ENCODE measurements at regions not wholly inside any gene's neighbourhood (a gene's known extent, or its start where the extent isn't known, plus 50 kb on each side); places are given as distances from the start of the nearest gene placed in this dataset.

DNA sequence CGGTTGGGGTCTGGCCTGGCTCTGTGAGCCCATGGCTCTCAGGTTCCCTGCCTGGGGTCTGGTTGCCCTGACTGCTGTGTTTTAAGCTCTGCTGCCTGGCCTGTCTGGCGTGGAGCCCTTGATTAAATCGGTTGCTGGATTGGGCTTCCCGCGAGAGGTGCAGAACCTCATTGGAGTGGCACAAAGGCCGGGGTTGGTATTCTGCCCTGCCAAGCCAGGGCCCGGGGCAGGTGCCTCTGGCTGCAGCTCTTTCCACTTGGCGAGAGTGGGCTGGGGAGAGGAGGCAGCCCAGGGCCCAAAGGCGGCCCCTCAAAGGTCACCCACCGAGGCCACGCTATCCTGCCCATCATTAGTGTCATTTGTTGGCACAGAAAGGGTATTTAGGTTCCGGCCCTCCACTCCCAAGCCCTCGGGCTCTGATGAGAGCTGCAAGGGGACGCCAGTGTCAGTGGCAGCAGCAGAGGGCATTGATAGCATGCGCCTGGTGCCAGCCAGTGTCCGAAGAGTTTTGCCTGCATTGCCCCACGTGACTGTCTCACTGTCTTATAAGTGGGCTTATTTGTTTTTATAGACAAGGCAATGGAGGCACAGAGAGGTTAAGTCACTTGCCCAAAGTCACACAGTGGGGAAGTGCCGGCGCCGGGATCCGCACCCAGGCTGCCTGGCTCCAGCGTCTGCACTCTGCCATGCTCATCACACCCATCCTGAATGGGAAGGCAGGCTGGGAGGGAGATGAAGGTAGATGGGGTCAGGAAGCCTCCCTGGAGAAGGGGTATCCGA lies 68.0 kb upstream of the CIBAR2 start:
- Histone ChIP-seq H3K27me3 (ENCODE audit: control insufficient read depth, insufficient read depth, low read length) (peaks cover 3% of the 10 kb centered on the region), H3K9me3 (ENCODE audit: control insufficient read depth, insufficient read depth, low read length) (peaks cover 12% of the 10 kb centered on the region), H3K27ac (ENCODE audit: low read length) (no peak overlapping the region), H3K4me1 (ENCODE audit: control insufficient read depth, insufficient read depth, low read length) (no peaks in the 10 kb centered on the region), H3K36me3 (ENCODE audit: control insufficient read depth, insufficient read depth, low read length) (no peaks in the 10 kb centered on the region), H3K4me3 (ENCODE audit: low read length) (no peak overlapping the region)
- Mint-ChIP-seq H3K27ac (no peak overlapping the region), H3K4me3 (no peak overlapping the region), H3K36me3 (peaks cover 11% of the 10 kb centered on the region), H3K27me3 (ENCODE audit: low read depth in 2 of 2) (peaks cover 8 to 11% of the 10 kb centered on the region in 2 donors), H3K4me1 (no peaks in the 10 kb centered on the region), H3K9me3 (peaks cover 5 to 6% of the 10 kb centered on the region in 2 donors)
- no peak for DNase-seq
- ATAC-seq, result no peak
- WGBS (ENCODE audit: insufficient coverage), result 94% methylated on average over 21 of the region's 23 CpGs
- TF ChIP-seq, protein P1, sequence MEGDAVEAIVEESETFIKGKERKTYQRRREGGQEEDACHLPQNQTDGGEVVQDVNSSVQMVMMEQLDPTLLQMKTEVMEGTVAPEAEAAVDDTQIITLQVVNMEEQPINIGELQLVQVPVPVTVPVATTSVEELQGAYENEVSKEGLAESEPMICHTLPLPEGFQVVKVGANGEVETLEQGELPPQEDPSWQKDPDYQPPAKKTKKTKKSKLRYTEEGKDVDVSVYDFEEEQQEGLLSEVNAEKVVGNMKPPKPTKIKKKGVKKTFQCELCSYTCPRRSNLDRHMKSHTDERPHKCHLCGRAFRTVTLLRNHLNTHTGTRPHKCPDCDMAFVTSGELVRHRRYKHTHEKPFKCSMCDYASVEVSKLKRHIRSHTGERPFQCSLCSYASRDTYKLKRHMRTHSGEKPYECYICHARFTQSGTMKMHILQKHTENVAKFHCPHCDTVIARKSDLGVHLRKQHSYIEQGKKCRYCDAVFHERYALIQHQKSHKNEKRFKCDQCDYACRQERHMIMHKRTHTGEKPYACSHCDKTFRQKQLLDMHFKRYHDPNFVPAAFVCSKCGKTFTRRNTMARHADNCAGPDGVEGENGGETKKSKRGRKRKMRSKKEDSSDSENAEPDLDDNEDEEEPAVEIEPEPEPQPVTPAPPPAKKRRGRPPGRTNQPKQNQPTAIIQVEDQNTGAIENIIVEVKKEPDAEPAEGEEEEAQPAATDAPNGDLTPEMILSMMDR (IDR thresholded peaks at IDR 0.05), result no peak
- intact Hi-C loops (cut with micrococcal nuclease), result no loop called here

DNA sequence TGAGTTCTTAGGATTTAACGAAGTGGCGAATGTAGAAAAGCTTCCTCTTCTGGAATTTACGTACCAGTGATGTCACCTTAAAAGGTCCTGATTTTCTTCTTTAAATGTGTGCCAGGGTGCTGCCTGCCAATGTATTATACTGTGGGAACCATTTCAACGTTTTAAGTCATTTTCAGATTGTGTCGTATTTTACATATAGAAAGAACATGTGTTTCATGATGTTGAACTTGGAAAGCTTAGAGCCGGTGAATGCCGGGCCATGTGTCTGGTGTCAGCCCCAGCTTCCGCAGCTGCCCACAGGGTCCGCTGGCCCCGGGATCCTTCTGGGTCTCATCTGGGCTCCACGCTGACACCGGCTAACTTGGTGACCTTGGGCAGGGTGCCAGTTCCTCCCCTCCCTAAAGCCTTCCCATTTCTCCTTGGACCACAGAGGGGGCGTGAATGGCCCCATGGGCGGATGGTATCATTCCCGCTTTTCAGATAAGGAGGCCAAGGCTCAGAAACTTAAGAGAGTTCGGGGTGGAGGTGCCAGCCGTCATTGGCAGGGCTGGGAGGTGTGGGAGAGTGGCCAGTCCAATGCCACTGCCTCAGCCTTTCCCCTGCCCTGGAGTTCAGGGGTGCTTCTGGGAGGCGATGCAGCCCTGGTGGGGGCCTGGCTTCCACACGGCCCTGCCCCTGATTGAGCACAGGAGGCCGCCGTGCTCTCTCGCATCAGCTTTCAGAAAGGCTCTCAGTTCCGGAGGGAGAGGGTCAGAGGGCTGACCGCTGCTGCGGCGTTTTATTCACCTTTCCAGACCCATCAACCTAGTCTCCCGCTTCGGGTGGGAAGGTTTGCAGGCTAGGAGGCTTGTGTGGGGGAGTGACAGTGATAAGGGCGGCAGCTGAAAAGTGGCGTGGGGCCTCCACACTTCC lies 68.8 kb upstream of the CIBAR2 start:
- peaks cover 8 to 9% of the 10 kb centered on the region in 2 donors for H3K27me3 Mint-ChIP-seq (ENCODE audit: low read depth in 2 of 2)
- 91% methylated on average over 30 of the region's 30 CpGs for WGBS (ENCODE audit: insufficient coverage)
- Histone ChIP-seq H3K4me3 (ENCODE audit: low read length) (no peak overlapping the region), H3K27me3 (ENCODE audit: control insufficient read depth, insufficient read depth, low read length) (peaks cover 3% of the 10 kb centered on the region), H3K9me3 (ENCODE audit: control insufficient read depth, insufficient read depth, low read length) (peaks cover 14% of the 10 kb centered on the region), H3K36me3 (ENCODE audit: control insufficient read depth, insufficient read depth, low read length) (no peaks in the 10 kb centered on the region), H3K4me1 (ENCODE audit: control insufficient read depth, insufficient read depth, low read length) (no peaks in the 10 kb centered on the region), H3K27ac (ENCODE audit: low read length) (no peak overlapping the region)
- H3K4me3 Mint-ChIP-seq, result no peak overlapping the region
- intact Hi-C loops (cut with micrococcal nuclease), result no loop called here
- H3K9me3 Mint-ChIP-seq, result peaks cover 5 to 6% of the 10 kb centered on the region in 2 donors
- H3K36me3 Mint-ChIP-seq, result peaks cover 11% of the 10 kb centered on the region
- no peaks in the 10 kb centered on the region for H3K4me1 Mint-ChIP-seq
- TF ChIP-seq, protein P1 (IDR thresholded peaks at IDR 0.05), result no peak
- no peak for DNase-seq
- H3K27ac Mint-ChIP-seq, result no peak overlapping the region
- ATAC-seq, result no peak

DNA sequence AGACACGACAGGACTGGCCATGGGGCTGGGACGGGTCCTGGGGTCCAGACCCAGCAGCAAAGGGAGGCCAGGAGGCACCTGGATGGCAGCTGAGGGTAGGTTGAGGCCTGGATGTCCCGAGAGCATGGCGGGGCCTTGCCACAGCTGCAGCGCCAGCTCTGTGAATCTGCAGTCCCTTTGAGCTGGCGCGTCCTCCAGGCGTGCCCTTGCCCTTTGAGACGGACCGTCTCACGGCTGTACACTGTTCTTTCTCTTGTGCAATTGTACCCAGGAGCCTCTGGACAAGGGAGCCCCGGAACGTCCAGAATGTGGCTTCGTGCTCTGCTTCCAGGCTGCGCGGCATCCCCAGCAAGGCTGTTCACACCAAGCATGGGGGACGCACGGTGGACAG lies 69.5 kb upstream of the CIBAR2 start:
- peaks cover 11% of the 10 kb centered on the region for H3K36me3 Mint-ChIP-seq
- intact Hi-C loops (cut with micrococcal nuclease), result no loop called here
- Histone ChIP-seq H3K27me3 (ENCODE audit: control insufficient read depth, insufficient read depth, low read length) (peaks cover 3% of the 10 kb centered on the region), H3K27ac (ENCODE audit: low read length) (no peak overlapping the region), H3K9me3 (ENCODE audit: control insufficient read depth, insufficient read depth, low read length) (peaks cover 14% of the 10 kb centered on the region), H3K4me3 (ENCODE audit: low read length) (no peak overlapping the region), H3K36me3 (ENCODE audit: control insufficient read depth, insufficient read depth, low read length) (no peaks in the 10 kb centered on the region), H3K4me1 (ENCODE audit: control insufficient read depth, insufficient read depth, low read length) (no peaks in the 10 kb centered on the region)
- TF ChIP-seq, protein P1 (IDR thresholded peaks at IDR 0.05), result no peak
- no peak for ATAC-seq
- 91% methylated on average over 18 of the region's 18 CpGs for WGBS (ENCODE audit: insufficient coverage)
- H3K27me3 Mint-ChIP-seq (ENCODE audit: low read depth in 2 of 2), result peaks cover 7 to 8% of the 10 kb centered on the region in 2 donors
- no peak overlapping the region for H3K27ac Mint-ChIP-seq
- DNase-seq, result no peak
- no peaks in the 10 kb centered on the region for H3K4me1 Mint-ChIP-seq
- peaks cover 5 to 6% of the 10 kb centered on the region in 2 donors for H3K9me3 Mint-ChIP-seq
- no peak overlapping the region for H3K4me3 Mint-ChIP-seq
